ENCODE measurements at regions not wholly inside any gene's neighbourhood (a gene's known extent, or its start where the extent isn't known, plus 50 kb on each side); places are given as distances from the start of the nearest gene placed in this dataset.

DNA sequence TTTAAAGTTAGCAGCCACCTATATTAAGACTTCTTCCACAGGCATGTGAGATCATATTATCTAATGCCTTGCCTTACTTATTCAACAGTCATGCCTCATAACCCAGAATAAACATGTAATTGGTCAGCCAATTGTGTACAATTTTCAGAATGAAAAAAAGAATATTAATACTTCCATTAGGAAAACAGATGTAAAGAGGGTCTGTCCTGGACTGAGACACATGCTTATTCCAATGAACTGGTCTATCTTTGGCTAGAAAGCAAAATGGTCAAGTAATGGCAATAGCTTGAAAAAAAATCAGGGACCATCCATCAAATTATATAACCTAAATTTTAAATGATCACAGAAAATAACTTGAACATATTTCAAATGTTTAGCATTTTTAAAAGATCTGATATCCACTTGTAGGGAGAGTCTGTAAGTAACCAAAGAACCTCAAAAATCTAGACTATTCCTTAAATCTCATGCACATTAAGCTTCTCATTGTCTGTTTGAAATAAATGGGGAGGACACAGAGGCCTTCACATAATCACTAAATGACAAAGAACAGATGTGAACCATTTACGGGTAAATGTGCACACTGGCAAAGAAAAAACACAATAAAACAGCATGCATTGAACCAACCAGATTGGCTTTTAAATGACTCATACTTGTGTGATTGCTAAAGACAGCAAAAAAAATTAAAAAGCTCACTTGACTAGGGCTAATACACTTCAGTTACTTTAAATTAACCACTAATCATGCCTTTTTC, 568.8 kb upstream of the PCDH15 start:
- no peak for TF ChIP-seq CTCF (IDR thresholded peaks at IDR 0.05; ENCODE audit: low read depth, low read length, poor library complexity, severe bottlenecking)
- no peak for TF ChIP-seq EZH2phosphoT487 (IDR thresholded peaks at IDR 0.05; ENCODE audit: borderline replicate concordance, low read length)

Measured in DOHH2 (cell line).